GM12878 (cell line): ENCODE measurements at regions not wholly inside any gene's neighbourhood (a gene's known extent, or its start where the extent isn't known, plus 50 kb on each side); places are given as distances from the start of the nearest gene placed in this dataset.

Experiments used
- ATF3 ChIP-seq: IDR thresholded peaks from 2 replicates; pipeline ENCODE4 v1.6.1; 2011; ENCODE audit warnings: low read depth, mild to moderate bottlenecking, low read length, moderate library complexity, borderline replicate concordance; ENCODE audit errors: extremely low read depth
- BMI1 ChIP-seq: fragments of 450-650 bp; IDR thresholded peaks from 2 replicates; pipeline ENCODE4 v1.6.1; 2016; ENCODE audit warnings: mild to moderate bottlenecking, moderate library complexity, borderline replicate concordance
- BRCA1 ChIP-seq: IDR thresholded peaks from 2 replicates; pipeline ENCODE4 v1.6.1; 2011; ENCODE audit warnings: low read depth, low read length, improper control_type of control experiment
- CBX3 ChIP-seq: fragments of 200-600 bp; sonication (generic); IDR thresholded peaks from 2 replicates; pipeline ENCODE4 v1.6.1; 2016; ENCODE audit warnings: low read depth, borderline replicate concordance
- CHD4 ChIP-seq: fragments of 200-600 bp; sonication (generic); IDR thresholded peaks from 2 replicates; pipeline ENCODE4 v1.6.1; 2016; ENCODE audit warnings: mild to moderate bottlenecking
- CREB1 ChIP-seq: IDR thresholded peaks from 2 replicates; pipeline ENCODE4 v1.6.1; 2012; ENCODE audit warnings: low read depth, mild to moderate bottlenecking, inconsistent platforms
- GATAD2B ChIP-seq: fragments of 450-650 bp; conservative IDR thresholded peaks from 2 replicates; pipeline ENCODE4 v1.6.1; 2017; ENCODE audit warnings: low read depth, mild to moderate bottlenecking, moderate library complexity
- HCFC1 ChIP-seq: fragments of 150-350 bp; IDR thresholded peaks from 2 replicates; pipeline ENCODE4 v1.6.1; 2014; ENCODE audit warnings: low read length
- KDM1A ChIP-seq: fragments of 200-600 bp; sonication (generic); IDR thresholded peaks from 2 replicates; pipeline ENCODE4 v1.6.1; 2016; ENCODE audit warnings: borderline replicate concordance
- KLF5 ChIP-seq: fragments of 450-650 bp; IDR thresholded peaks from 2 replicates; pipeline ENCODE4 v1.6.1; 2014; ENCODE audit warnings: mild to moderate bottlenecking; ENCODE audit not compliant: partially characterized antibody
- NFIC ChIP-seq: IDR thresholded peaks from 2 replicates; pipeline ENCODE4 v1.6.1; 2012; ENCODE audit warnings: low read depth, mild to moderate bottlenecking, inconsistent platforms, low read length, moderate library complexity
- NFYA ChIP-seq: IDR thresholded peaks from 2 replicates; pipeline ENCODE4 v1.6.1; 2011; ENCODE audit warnings: low read depth, mild to moderate bottlenecking, low read length, improper control_type of control experiment, borderline replicate concordance
- NKRF ChIP-seq: fragments of 450-650 bp; conservative IDR thresholded peaks from 2 replicates; pipeline ENCODE4 v1.6.1; 2017; ENCODE audit warnings: mild to moderate bottlenecking, moderate library complexity
- NR2F1 ChIP-seq: fragments of 450-650 bp; conservative IDR thresholded peaks from 2 replicates; pipeline ENCODE4 v1.6.1; 2017; ENCODE audit warnings: mild to moderate bottlenecking
- NRF1 ChIP-seq: conservative IDR thresholded peaks from 2 replicates; pipeline ENCODE4 v1.6.1; 2011; ENCODE audit warnings: mild to moderate bottlenecking, low read depth, low read length, improper control_type of control experiment
- PAX5 ChIP-seq: IDR thresholded peaks from 2 replicates; pipeline ENCODE4 v1.6.1; 2011; ENCODE audit warnings: low read depth, low read length, borderline replicate concordance
- POLR2AphosphoS2 ChIP-seq: IDR thresholded peaks from 2 replicates; pipeline ENCODE4 v1.6.1; 2011; ENCODE audit warnings: low read depth, mild to moderate bottlenecking, low read length, improper control_type of control experiment, moderate library complexity
- RAD51 ChIP-seq: fragments of 450-650 bp; IDR thresholded peaks from 2 replicates; pipeline ENCODE4 v1.6.1; 2016; ENCODE audit warnings: moderate library complexity, mild to moderate bottlenecking, inconsistent platforms
- RB1 ChIP-seq: fragments of 450-650 bp; formaldehyde crosslinking; IDR thresholded peaks from 2 replicates; pipeline ENCODE4 v1.6.1; 2017; ENCODE audit warnings: mild to moderate bottlenecking, borderline replicate concordance
- RBBP5 ChIP-seq: fragments of 200-600 bp; sonication (generic); conservative IDR thresholded peaks from 2 replicates; pipeline ENCODE4 v1.6.1; 2016
- RFX5 ChIP-seq: IDR thresholded peaks from 2 replicates; pipeline ENCODE4 v1.6.1; 2011; ENCODE audit warnings: low read depth, low read length, improper control_type of control experiment
- RUNX3 ChIP-seq: IDR thresholded peaks from 2 replicates; pipeline ENCODE4 v1.6.1; 2012; ENCODE audit warnings: low read length, inconsistent platforms
- SIN3A ChIP-seq: IDR thresholded peaks from 2 replicates; pipeline ENCODE4 v1.6.1; 2012; ENCODE audit warnings: low read depth, low read length, improper control_type of control experiment
- SMARCA5 ChIP-seq: fragments of 450-650 bp; IDR thresholded peaks from 2 replicates; pipeline ENCODE4 v1.6.1; 2017; ENCODE audit warnings: mild to moderate bottlenecking
- SREBF1 ChIP-seq: IDR thresholded peaks from 2 replicates; pipeline ENCODE4 v1.6.1; 2012; ENCODE audit warnings: mild to moderate bottlenecking, low read length
- STAT1 ChIP-seq: fragments of 450-650 bp; conservative IDR thresholded peaks from 2 replicates; pipeline ENCODE4 v1.6.1; 2014; ENCODE audit warnings: antibody characterized with exemption, mild to moderate bottlenecking
- STAT3 ChIP-seq: IDR thresholded peaks from 2 replicates; pipeline ENCODE4 v1.6.1; 2011; ENCODE audit warnings: low read depth, low read length, improper control_type of control experiment
- TAF1 ChIP-seq: IDR thresholded peaks from 2 replicates; pipeline ENCODE4 v1.6.1; 2011; ENCODE audit warnings: mild to moderate bottlenecking, low read depth, low read length, borderline replicate concordance
- TARDBP ChIP-seq: IDR thresholded peaks from 2 replicates; pipeline ENCODE4 v1.6.1; 2016; ENCODE audit warnings: borderline replicate concordance
- TCF12 ChIP-seq: IDR thresholded peaks from 2 replicates; pipeline ENCODE4 v1.6.1; 2011; ENCODE audit warnings: low read depth, mild to moderate bottlenecking, low read length
- WRNIP1 ChIP-seq: IDR thresholded peaks from 2 replicates; pipeline ENCODE4 v1.6.1; 2011; ENCODE audit warnings: low read depth, low read length, improper control_type of control experiment, borderline replicate concordance
- TF ChIP-seq, protein P1 (sequence below): IDR thresholded peaks from 2 replicates; pipeline ENCODE4 v1.6.1; 2011; ENCODE audit warnings: mild to moderate bottlenecking, low read depth, low read length, moderate library complexity; ENCODE audit not compliant: insufficient replicate concordance

DNA sequence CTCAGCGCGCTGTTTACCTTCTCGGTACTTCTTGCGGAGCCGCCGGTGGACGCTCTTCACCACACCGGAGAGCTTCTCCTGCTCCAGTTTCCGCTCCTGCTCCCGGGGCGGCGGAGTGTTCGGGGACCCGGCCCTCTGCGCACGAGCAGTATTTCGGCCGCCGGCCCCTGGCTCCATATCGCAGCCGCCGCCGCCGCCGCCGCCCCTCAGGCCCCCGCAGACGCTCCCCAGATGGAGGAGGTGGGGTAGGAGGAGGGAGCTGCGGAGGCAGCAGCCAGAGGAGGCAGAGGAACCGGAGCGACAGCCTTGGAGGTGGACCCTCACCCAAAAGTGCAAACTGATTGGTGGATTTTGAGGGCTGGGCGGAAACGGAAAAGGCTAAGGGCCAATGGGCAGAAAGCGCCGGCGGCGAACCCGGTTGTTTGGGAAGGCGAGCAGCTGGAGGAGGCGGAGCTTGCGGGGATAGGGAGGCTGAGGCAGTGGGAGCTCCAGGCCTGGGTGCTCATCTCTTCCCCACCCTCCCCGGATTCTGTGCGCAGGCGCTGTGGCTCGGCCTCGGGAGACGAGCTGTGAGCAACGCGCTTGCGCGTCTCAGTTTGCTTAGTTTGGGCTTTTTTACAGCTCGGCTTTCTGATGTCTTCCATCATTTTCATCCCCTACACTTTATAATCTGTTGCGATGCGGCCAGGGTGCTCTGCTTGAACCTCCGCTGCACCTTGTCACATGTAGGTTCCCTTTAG, 146.9 kb downstream of the GPR85 start (continued):
- TF ChIP-seq TAF1: peak; percentile 31; the same call in 1 of the 2 replicates
- no peak for TF ChIP-seq NFIC
- TF ChIP-seq CBX3: no peak
- TF ChIP-seq SREBF1: no peak
- TF ChIP-seq RAD51: no peak
- no peak for TF ChIP-seq TARDBP
- no peak for TF ChIP-seq POLR2AphosphoS2
- no peak for TF ChIP-seq RBBP5
- 0 out of 2 replicates have a peak, but pooled peaks have one; percentile 13 for TF ChIP-seq GATAD2B
- no peak for TF ChIP-seq CREB1
- TF ChIP-seq HCFC1: peak; percentile 16; the same call in 1 of the 2 replicates
- TF ChIP-seq BRCA1: no peak
- 0 out of 2 replicates have a peak, but pooled peaks have one; percentile 64 for TF ChIP-seq TCF12
- TF ChIP-seq RB1: peak; percentile 26; the same call in 1 of the 2 replicates
- 0 out of 2 replicates have a peak, but pooled peaks have one; percentile 23 for TF ChIP-seq SMARCA5
- peak; percentile 98 for TF ChIP-seq NRF1
- no peak; the same call in 1 of the 2 replicates for TF ChIP-seq STAT3
- TF ChIP-seq RFX5: peak; percentile 62; the same call in 1 of the 2 replicates
- no peak for TF ChIP-seq KLF5
- TF ChIP-seq CHD4: no peak
- TF ChIP-seq, protein P1, sequence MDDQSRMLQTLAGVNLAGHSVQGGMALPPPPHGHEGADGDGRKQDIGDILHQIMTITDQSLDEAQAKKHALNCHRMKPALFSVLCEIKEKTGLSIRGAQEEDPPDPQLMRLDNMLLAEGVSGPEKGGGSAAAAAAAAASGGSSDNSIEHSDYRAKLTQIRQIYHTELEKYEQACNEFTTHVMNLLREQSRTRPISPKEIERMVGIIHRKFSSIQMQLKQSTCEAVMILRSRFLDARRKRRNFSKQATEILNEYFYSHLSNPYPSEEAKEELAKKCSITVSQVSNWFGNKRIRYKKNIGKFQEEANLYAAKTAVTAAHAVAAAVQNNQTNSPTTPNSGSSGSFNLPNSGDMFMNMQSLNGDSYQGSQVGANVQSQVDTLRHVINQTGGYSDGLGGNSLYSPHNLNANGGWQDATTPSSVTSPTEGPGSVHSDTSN: peak; percentile 89
- TF ChIP-seq WRNIP1: no peak
- no peak for TF ChIP-seq RUNX3
- no peak for TF ChIP-seq KDM1A
- TF ChIP-seq NR2F1: no peak
- TF ChIP-seq STAT1: no peak
- peak; percentile 32 for TF ChIP-seq SIN3A
- peak; percentile 36; the same call in 1 of the 2 replicates for TF ChIP-seq PAX5
- TF ChIP-seq BMI1: no peak
- no peak for TF ChIP-seq ATF3
- no peak; the same call in none of the 2 replicates for TF ChIP-seq NKRF
- peak; percentile 14; the same call in 1 of the 2 replicates for TF ChIP-seq NFYA
